ENCODE measurements at regions not wholly inside any gene's neighbourhood (a gene's known extent, or its start where the extent isn't known, plus 50 kb on each side); places are given as distances from the start of the nearest gene placed in this dataset.

DNA sequence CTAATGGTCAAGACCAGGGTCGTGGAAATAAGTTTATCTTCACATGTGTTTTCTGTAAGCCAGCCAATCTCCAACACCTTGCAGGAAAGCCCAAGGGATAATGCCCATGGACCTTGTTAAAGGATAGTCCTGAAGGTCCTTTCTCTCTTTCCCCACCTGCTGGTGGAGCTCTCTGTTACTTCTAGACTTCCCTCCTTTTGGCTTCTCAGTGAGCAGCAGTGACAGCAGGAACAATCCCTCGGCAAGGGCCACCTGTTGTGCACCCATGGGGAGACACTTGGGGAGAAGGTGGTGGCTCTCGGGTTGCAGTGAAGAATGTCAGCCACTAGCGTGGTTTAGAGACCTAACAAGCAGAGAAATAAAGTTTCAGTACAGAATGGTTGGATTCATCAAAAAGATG lies 84.0 kb upstream of the OSBPL11 start:
- POLR2A ChIA-PET = no interaction called here
- no peak for TF ChIP-seq BACH1 (IDR thresholded peaks at IDR 0.05; ENCODE audit: borderline replicate concordance)
- TF ChIP-seq TARDBP (IDR thresholded peaks at IDR 0.05; ENCODE audit: borderline replicate concordance) = no peak
- no peak for TF ChIP-seq TAF1 (IDR thresholded peaks at IDR 0.05; ENCODE audit: borderline replicate concordance, low read depth, low read length)
- TF ChIP-seq SMAD1 (IDR thresholded peaks at IDR 0.05; ENCODE audit: low read depth, partially characterized antibody) = no peak
- no peak for TF ChIP-seq TCF3 (IDR thresholded peaks at IDR 0.05; ENCODE audit: borderline replicate concordance, insufficient read depth, low read depth, low read length)
- TF ChIP-seq ATF7 (IDR thresholded peaks at IDR 0.05; ENCODE audit: low read depth) = no peak
- no peak for TF ChIP-seq ZBTB33 (IDR thresholded peaks at IDR 0.05)
- no peak for TF ChIP-seq ZNF384 (IDR thresholded peaks at IDR 0.05; ENCODE audit: borderline replicate concordance, low read depth, low read length)
- no peak for TF ChIP-seq JUNB (IDR thresholded peaks at IDR 0.05)
- TF ChIP-seq ZZZ3 (IDR thresholded peaks at IDR 0.05; ENCODE audit: control insufficient read depth, insufficient read length, low read depth) = no peak
- no peak for TF ChIP-seq RELA (IDR thresholded peaks at IDR 0.05; ENCODE audit: borderline replicate concordance, partially characterized antibody)
- TF ChIP-seq MTA3 (IDR thresholded peaks at IDR 0.05; ENCODE audit: borderline replicate concordance, low read length) = no peak
- no peak for TF ChIP-seq SIX5 (IDR thresholded peaks at IDR 0.05; ENCODE audit: low read depth, low read length, severe bottlenecking)
- no peak for TF ChIP-seq PML (IDR thresholded peaks at IDR 0.05; ENCODE audit: low read length)
- TF ChIP-seq JUND (IDR thresholded peaks at IDR 0.05; ENCODE audit: low read depth, low read length) = no peak
- TF ChIP-seq STAT3 (IDR thresholded peaks at IDR 0.05; ENCODE audit: low read depth, low read length) = no peak
- TF ChIP-seq, protein P1, sequence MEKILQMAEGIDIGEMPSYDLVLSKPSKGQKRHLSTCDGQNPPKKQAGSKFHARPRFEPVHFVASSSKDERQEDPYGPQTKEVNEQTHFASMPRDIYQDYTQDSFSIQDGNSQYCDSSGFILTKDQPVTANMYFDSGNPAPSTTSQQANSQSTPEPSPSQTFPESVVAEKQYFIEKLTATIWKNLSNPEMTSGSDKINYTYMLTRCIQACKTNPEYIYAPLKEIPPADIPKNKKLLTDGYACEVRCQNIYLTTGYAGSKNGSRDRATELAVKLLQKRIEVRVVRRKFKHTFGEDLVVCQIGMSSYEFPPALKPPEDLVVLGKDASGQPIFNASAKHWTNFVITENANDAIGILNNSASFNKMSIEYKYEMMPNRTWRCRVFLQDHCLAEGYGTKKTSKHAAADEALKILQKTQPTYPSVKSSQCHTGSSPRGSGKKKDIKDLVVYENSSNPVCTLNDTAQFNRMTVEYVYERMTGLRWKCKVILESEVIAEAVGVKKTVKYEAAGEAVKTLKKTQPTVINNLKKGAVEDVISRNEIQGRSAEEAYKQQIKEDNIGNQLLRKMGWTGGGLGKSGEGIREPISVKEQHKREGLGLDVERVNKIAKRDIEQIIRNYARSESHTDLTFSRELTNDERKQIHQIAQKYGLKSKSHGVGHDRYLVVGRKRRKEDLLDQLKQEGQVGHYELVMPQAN (conservative IDR thresholded peaks at IDR 0.05) = no peak

More for the DNA sequence above, 84.0 kb upstream of the OSBPL11 start:
- Histone ChIP-seq H3K79me2 (ENCODE audit: control insufficient read depth, insufficient read depth, low read length) (no peaks in the 10 kb centered on the region), H3K4me2 (ENCODE audit: control insufficient read depth, insufficient read depth) (no peak overlapping the region), H3K27ac (ENCODE audit: control insufficient read depth, insufficient read depth) (no peak overlapping the region), H3K9me3 (replicated peaks; ENCODE audit: control insufficient read depth, insufficient read depth, low read length) (no peaks in the 10 kb centered on the region), H2AFZ (ENCODE audit: control insufficient read depth, low read depth, low read length) (no peak overlapping the region), H3K27me3 (replicated peaks in 1 of 2; ENCODE audit: control insufficient read depth in 2 of 2, insufficient read depth in 2 of 2, low read length in 1 of 2) (no peaks in the 10 kb centered on the region), H3K36me3 (ENCODE audit: control insufficient read depth in 2 of 2, insufficient read depth in 2 of 2, low read length in 1 of 2) (no peaks in the 10 kb centered on the region), H3K4me1 (ENCODE audit: control insufficient read depth, insufficient read depth, low read length) (no peaks in the 10 kb centered on the region), H3K9ac (ENCODE audit: control insufficient read depth, insufficient read depth, low read length) (no peak overlapping the region), H3K4me3 (no peak overlapping the region), H4K20me1 (ENCODE audit: control insufficient read depth, insufficient read depth) (no peaks in the 10 kb centered on the region)
- BruUV-seq (replicated peaks) = no TSS peak
- CTCF ChIA-PET = interaction anchor here (1.1 kb wide), 1 partner anchor 11 kb away, joined by 3 read pairs; no protein-coding TSS in a partner anchor
- WGBS (ENCODE audit: insufficient coverage, insufficient replicate concordance, low lambda C conversion rate, missing lambda C conversion rate) = 29% methylated on average over 4 of the region's 4 CpGs
- no peak for DNase-seq (ENCODE audit: low read depth, low spot score)
- SMC1A ChIA-PET (ENCODE audit: uncharacterized antibody, unreplicated experiment) = no interaction called here
- in situ Hi-C loops (cut with MboI) (no loop called here), intact Hi-C loops (cut with micrococcal nuclease; ENCODE audit: unreplicated experiment) (no loop called here)
- ATAC-seq = no peak
- FAIRE-seq = no peak
- RAD21 ChIA-PET (ENCODE audit: unreplicated experiment) = no interaction called here

Data from GM12878 (cell line).